Mesendoderm (in vitro differentiated cells): ENCODE measurements at regions not wholly inside any gene's neighbourhood (a gene's known extent, or its start where the extent isn't known, plus 50 kb on each side); places are given as distances from the start of the nearest gene placed in this dataset.

Source experiments
- DNase-seq: peaks from one replicate; pipeline ENCODE4 v3.0.0; 2013
- H2AK5ac ChIP-seq: 2 replicates; pipeline ENCODE4 v1.6.1; 2013; ENCODE audit warnings: low read length, inconsistent platforms
- H2BK120ac ChIP-seq: 2 replicates; pipeline ENCODE4 v1.6.1; 2013; ENCODE audit warnings: low read depth, mild to moderate bottlenecking, low read length, moderate library complexity, mixed read lengths
- H2BK15ac ChIP-seq: replicated peaks from 2 replicates; pipeline ENCODE4 v1.6.1; 2013; ENCODE audit warnings: low read depth, mild to moderate bottlenecking, moderate library complexity
- H2BK5ac ChIP-seq: 2 replicates; pipeline ENCODE4 v1.6.1; 2013; ENCODE audit warnings: low read length, inconsistent platforms
- H3K18ac ChIP-seq: 2 replicates; pipeline ENCODE4 v1.6.1; 2013; ENCODE audit warnings: mild to moderate bottlenecking, low read length, mixed read lengths
- H3K23ac ChIP-seq: one replicate; pipeline ENCODE4 v1.6.1; 2013; ENCODE audit warnings: low read length
- H3K27ac ChIP-seq: 2 replicates; pipeline ENCODE4 v1.5.1; 2013; ENCODE audit warnings: low read depth, mild to moderate bottlenecking, inconsistent platforms, low read length, moderate library complexity
- H3K27me3 ChIP-seq: 2 replicates; pipeline ENCODE4 v1.6.1; 2013; ENCODE audit warnings: low read length, control low read depth, mild to moderate bottlenecking, inconsistent platforms; ENCODE audit not compliant: insufficient read depth, poor library complexity
- H3K36me3 ChIP-seq: 2 replicates; pipeline ENCODE4 v1.6.1; 2013; ENCODE audit warnings: low read length, inconsistent platforms; ENCODE audit not compliant: control insufficient read depth, insufficient read depth
- H3K4ac ChIP-seq: one replicate; pipeline ENCODE4 v1.6.1; 2013; ENCODE audit warnings: low read depth, mild to moderate bottlenecking, low read length, moderate library complexity
- H3K4me1 ChIP-seq: 2 replicates; pipeline ENCODE4 v1.6.1; 2013; ENCODE audit warnings: low read depth, low read length, inconsistent platforms; ENCODE audit not compliant: control insufficient read depth
- H3K4me2 ChIP-seq: 2 replicates; pipeline ENCODE4 v1.6.1; 2013; ENCODE audit warnings: low read length
- H3K4me3 ChIP-seq: 2 replicates; pipeline ENCODE4 v1.5.1; 2013; ENCODE audit warnings: mild to moderate bottlenecking, low read length
- H3K56ac ChIP-seq: one replicate; pipeline ENCODE4 v1.6.1; 2013; ENCODE audit warnings: low read length
- H3K79me1 ChIP-seq: 2 replicates; pipeline ENCODE4 v1.6.1; 2013; ENCODE audit warnings: low read length, inconsistent platforms
- H3K79me2 ChIP-seq: 2 replicates; pipeline ENCODE4 v1.6.1; 2013; ENCODE audit warnings: mild to moderate bottlenecking, low read length; ENCODE audit not compliant: control insufficient read depth, insufficient read depth
- H3K9ac ChIP-seq: 2 replicates; pipeline ENCODE4 v1.6.1; 2013; ENCODE audit warnings: low read length, inconsistent platforms
- H4K5ac ChIP-seq: one replicate; pipeline ENCODE4 v1.6.1; 2013; ENCODE audit warnings: low read length
- H4K8ac ChIP-seq: one replicate; pipeline ENCODE4 v1.6.1; 2013; ENCODE audit warnings: low read depth, mild to moderate bottlenecking, control low read depth, low read length, moderate library complexity
- WGBS: extraction: QIAGEN DNeasy Blood & Tissue Kit; methylation state at CpG from one replicate; pipeline ENCODE4 v1.1.7; 2013; ENCODE audit warnings: low lambda C conversion rate, missing lambda C conversion rate; ENCODE audit not compliant: insufficient coverage; ENCODE audit errors: extremely low coverage; 5-methylcytosine and 5-hydroxymethylcytosine counted together

DNA sequence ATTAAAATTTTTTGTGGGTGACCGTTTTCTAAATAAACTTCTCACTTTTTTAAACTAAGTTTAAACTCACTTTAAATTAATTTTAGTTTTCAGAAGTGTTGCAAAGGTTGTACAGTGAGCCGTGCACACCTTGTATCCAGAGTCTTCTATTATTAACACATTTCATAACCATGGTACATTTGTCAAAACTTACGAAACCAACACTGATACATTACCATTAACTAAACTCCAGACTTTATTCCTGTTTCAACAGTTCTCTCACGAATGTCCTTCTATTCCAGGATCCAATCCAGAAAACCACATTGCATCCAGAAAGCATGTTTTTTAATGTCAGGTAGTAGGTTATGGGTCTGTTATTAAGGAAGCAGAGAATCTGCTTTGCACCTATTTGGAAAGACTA, 319.9 kb downstream of the CBLN4 start:
- no peak overlapping the region for H4K8ac ChIP-seq
- no CpG with 5 or more reads among the region's 4 CpGs for WGBS
- H3K27ac ChIP-seq, result no peak overlapping the region
- no peaks in the 10 kb centered on the region for H3K79me2 ChIP-seq
- H3K4me1 ChIP-seq, result no peaks in the 10 kb centered on the region
- H3K4me2 ChIP-seq, result no peak overlapping the region
- H3K4me3 ChIP-seq, result no peak overlapping the region
- no peak overlapping the region for H3K56ac ChIP-seq
- H2BK5ac ChIP-seq, result no peak overlapping the region
- no peak overlapping the region for H3K4ac ChIP-seq
- H2AK5ac ChIP-seq, result no peak overlapping the region
- no peaks in the 10 kb centered on the region for H3K27me3 ChIP-seq
- no peak overlapping the region for H2BK15ac ChIP-seq
- no peak overlapping the region for H3K18ac ChIP-seq
- H4K5ac ChIP-seq, result no peak overlapping the region
- H3K23ac ChIP-seq, result no peak overlapping the region
- H3K79me1 ChIP-seq, result no peaks in the 10 kb centered on the region
- no peak for DNase-seq
- H3K9ac ChIP-seq, result no peak overlapping the region
- no peaks in the 10 kb centered on the region for H3K36me3 ChIP-seq
- H2BK120ac ChIP-seq, result no peak overlapping the region

- H3K23ac ChIP-seq, result no peak overlapping the region
- no CpG with 5 or more reads among the region's 4 CpGs for WGBS
- H3K4me1 ChIP-seq, result no peaks in the 10 kb centered on the region
- H4K5ac ChIP-seq, result no peak overlapping the region
- H3K36me3 ChIP-seq, result no peaks in the 10 kb centered on the region
- H3K4me2 ChIP-seq, result no peak overlapping the region
- no peak overlapping the region for H3K4me3 ChIP-seq
- no peak overlapping the region for H3K18ac ChIP-seq
- H3K9ac ChIP-seq, result no peak overlapping the region
- no peak overlapping the region for H2AK5ac ChIP-seq
- no peak overlapping the region for H3K4ac ChIP-seq
- no peak overlapping the region for H3K56ac ChIP-seq
- H3K27me3 ChIP-seq, result no peaks in the 10 kb centered on the region
- no peak overlapping the region for H2BK120ac ChIP-seq
- H4K8ac ChIP-seq, result no peak overlapping the region
- no peak for DNase-seq
- H3K79me1 ChIP-seq, result no peaks in the 10 kb centered on the region
- H3K79me2 ChIP-seq, result no peaks in the 10 kb centered on the region
- H2BK15ac ChIP-seq, result no peak overlapping the region
- no peak overlapping the region for H2BK5ac ChIP-seq
- H3K27ac ChIP-seq, result no peak overlapping the region
Observed at GRCh38 chr20:55684578-55684977, 320.7 kb downstream of the CBLN4 start.

GRCh38 chr20:55678970-55679667, 326.2 kb downstream of the CBLN4 start:
- Histone ChIP-seq H3K9ac (no peak overlapping the region), H3K18ac (no peak overlapping the region), H3K4me2 (no peak overlapping the region), H3K4ac (no peak overlapping the region), H3K56ac (no peak overlapping the region), H3K27me3 (no peaks in the 10 kb centered on the region), H3K4me1 (no peaks in the 10 kb centered on the region), H3K23ac (no peak overlapping the region), H2BK120ac (no peak overlapping the region), H2BK15ac (no peak overlapping the region), H3K36me3 (no peaks in the 10 kb centered on the region), H4K5ac (no peak overlapping the region), H3K79me2 (no peaks in the 10 kb centered on the region), H2AK5ac (no peak overlapping the region), H3K79me1 (no peaks in the 10 kb centered on the region), H3K4me3 (no peak overlapping the region), H2BK5ac (no peak overlapping the region), H4K8ac (no peak overlapping the region), H3K27ac (no peak overlapping the region)
- no peak for DNase-seq
- no CpG with 5 or more reads among the region's 5 CpGs for WGBS

DNA sequence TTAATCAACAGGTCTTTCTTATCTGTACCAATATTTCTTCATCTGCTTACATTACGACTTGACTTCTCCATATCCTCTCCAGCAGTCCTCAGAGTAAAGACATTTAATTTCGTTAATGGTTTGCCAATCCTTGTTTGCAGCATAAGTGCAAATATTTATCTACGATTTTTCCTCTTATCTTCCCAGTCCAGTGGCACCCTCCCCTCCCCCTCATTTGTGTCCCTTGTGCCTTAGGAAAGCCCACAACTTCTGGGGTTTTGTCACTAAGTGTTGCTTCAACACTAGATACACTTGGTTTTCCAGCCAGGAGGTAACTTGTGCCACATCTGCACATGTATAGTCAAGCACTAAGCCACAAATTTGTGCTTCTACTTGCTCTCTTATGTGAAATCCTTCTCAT, 327.2 kb downstream of the CBLN4 start:
- Histone ChIP-seq H3K27ac (no peak overlapping the region), H4K5ac (no peak overlapping the region), H2BK120ac (no peak overlapping the region), H2AK5ac (no peak overlapping the region), H2BK5ac (no peak overlapping the region), H3K36me3 (no peaks in the 10 kb centered on the region), H3K56ac (no peak overlapping the region), H4K8ac (no peak overlapping the region), H3K23ac (no peak overlapping the region), H2BK15ac (no peak overlapping the region), H3K9ac (no peak overlapping the region), H3K4me2 (no peak overlapping the region), H3K4me3 (no peak overlapping the region), H3K79me2 (no peaks in the 10 kb centered on the region), H3K27me3 (no peaks in the 10 kb centered on the region), H3K18ac (no peak overlapping the region), H3K79me1 (no peaks in the 10 kb centered on the region), H3K4me1 (no peaks in the 10 kb centered on the region), H3K4ac (no peak overlapping the region)
- no peak for DNase-seq
- no CpG with 5 or more reads among the region's 3 CpGs for WGBS

- Histone ChIP-seq H2BK120ac (no peak overlapping the region), H3K36me3 (no peaks in the 10 kb centered on the region), H3K79me1 (no peaks in the 10 kb centered on the region), H3K4me2 (no peak overlapping the region), H3K79me2 (no peaks in the 10 kb centered on the region), H3K9ac (no peak overlapping the region), H3K4ac (no peak overlapping the region), H4K5ac (no peak overlapping the region), H3K56ac (no peak overlapping the region), H3K23ac (no peak overlapping the region), H2BK5ac (no peak overlapping the region), H3K27ac (no peak overlapping the region), H2AK5ac (no peak overlapping the region), H3K27me3 (no peaks in the 10 kb centered on the region), H4K8ac (no peak overlapping the region), H3K4me3 (no peak overlapping the region), H2BK15ac (no peak overlapping the region), H3K18ac (no peak overlapping the region), H3K4me1 (no peaks in the 10 kb centered on the region)
- no CpG with 5 or more reads among the region's 5 CpGs for WGBS
- no peak for DNase-seq
Observed at GRCh38 chr20:55677011-55677410, 328.3 kb downstream of the CBLN4 start.

GRCh38 chr20:55676097-55676496, 329.2 kb downstream of the CBLN4 start:
- H3K4me3 ChIP-seq, result no peak overlapping the region
- no peaks in the 10 kb centered on the region for H3K79me2 ChIP-seq
- H3K79me1 ChIP-seq, result no peaks in the 10 kb centered on the region
- no peaks in the 10 kb centered on the region for H3K27me3 ChIP-seq
- H2BK120ac ChIP-seq, result no peak overlapping the region
- H2AK5ac ChIP-seq, result no peak overlapping the region
- H3K56ac ChIP-seq, result no peak overlapping the region
- H4K5ac ChIP-seq, result no peak overlapping the region
- H3K4ac ChIP-seq, result no peak overlapping the region
- H3K18ac ChIP-seq, result no peak overlapping the region
- no peak overlapping the region for H3K27ac ChIP-seq
- no peak overlapping the region for H3K23ac ChIP-seq
- H2BK15ac ChIP-seq, result no peak overlapping the region
- no peaks in the 10 kb centered on the region for H3K4me1 ChIP-seq
- H3K36me3 ChIP-seq, result no peaks in the 10 kb centered on the region
- WGBS, result no CpG with 5 or more reads among the region's 5 CpGs
- no peak overlapping the region for H2BK5ac ChIP-seq
- no peak overlapping the region for H4K8ac ChIP-seq
- DNase-seq, result no peak
- H3K4me2 ChIP-seq, result no peak overlapping the region
- H3K9ac ChIP-seq, result no peak overlapping the region
